Peyer's patch (tissue), 4 donors: ENCODE measurements at regions not wholly inside any gene's neighbourhood (a gene's known extent, or its start where the extent isn't known, plus 50 kb on each side); places are given as distances from the start of the nearest gene placed in this dataset.

Experiments
- CTCF ChIP-seq, 6 experiments: fragments of 450-650 bp in 4 of 6; fragments of 200-600 bp in 2 of 6; sonication (generic) in 1 of 6; IDR thresholded peaks; one replicate each; pipeline ENCODE4 v1.5.1; 2017 to 2019; ENCODE audit warnings: antibody characterized with exemption in 6 of 6, mild to moderate bottlenecking in 3 of 6, moderate library complexity in 1 of 6
- POLR2A ChIP-seq, 2 donors: fragments of 450-650 bp; IDR thresholded peaks; one replicate each; pipeline ENCODE4 v1.5.1; 2017; ENCODE audit warnings: antibody characterized with exemption in 2 of 2, mild to moderate bottlenecking in 2 of 2, moderate library complexity in 2 of 2

GRCh38 chr9:82170866-82171265 lies 182.3 kb downstream of the SPATA31D1 start:
- TF ChIP-seq POLR2A (IDR thresholded peaks at IDR 0.05) = no peak
- TF ChIP-seq CTCF (IDR thresholded peaks at IDR 0.05) = no peak
